HepG2 (cell line): ENCODE measurements at regions not wholly inside any gene's neighbourhood (a gene's known extent, or its start where the extent isn't known, plus 50 kb on each side); places are given as distances from the start of the nearest gene placed in this dataset.

Experiments used
- E2F5 ChIP-seq: sonication (generic); formaldehyde crosslinking; conservative IDR thresholded peaks from 2 replicates; pipeline ENCODE4 v1.4.0; 2020; ENCODE audit warnings: missing genetic modification reagents
- PCBP2 ChIP-seq: fragments of 200-400 bp; formaldehyde crosslinking; optimal IDR thresholded peaks from 2 replicates; pipeline ENCODE3; 2018; ENCODE audit warnings: low read length, low read depth; ENCODE audit not compliant: poor library complexity, severe bottlenecking
- PRMT3 ChIP-seq: sonication (generic); formaldehyde crosslinking; IDR thresholded peaks from 2 replicates; pipeline ENCODE4 v1.8.1; 2022; ENCODE audit warnings: low read depth, mild to moderate bottlenecking, moderate library complexity, missing genetic modification reagents, borderline replicate concordance
- TAF1 ChIP-seq: sonication (generic); formaldehyde crosslinking; IDR thresholded peaks from 2 replicates; pipeline ENCODE4 v1.4.0; 2020; ENCODE audit warnings: missing genetic modification reagents

GRCh38 chr3:13199006-13199776 is 126.0 kb upstream of the IQSEC1 start:
- TF ChIP-seq PRMT3 (CRISPR knock-in tag) (no peak), E2F5 (CRISPR knock-in tag) (no peak), TAF1 (CRISPR knock-in tag) (no peak), PCBP2 (no peak)
